DOHH2 (cell line): ENCODE measurements at regions not wholly inside any gene's neighbourhood (a gene's known extent, or its start where the extent isn't known, plus 50 kb on each side); places are given as distances from the start of the nearest gene placed in this dataset.

Experiments
- H3F3A ChIP-seq: fragments of 200-600 bp; sonication (generic), shearing (Covaris generic); 2 replicates; pipeline ENCODE4 v1.6.0; 2016; ENCODE audit warnings: antibody characterized with exemption, mild to moderate bottlenecking; ENCODE audit not compliant: control insufficient read depth, insufficient read depth
- H3K27ac ChIP-seq: fragments of 200-600 bp; sonication (generic); 2 replicates; pipeline ENCODE4 v1.5.1; 2014; ENCODE audit warnings: low read depth, mild to moderate bottlenecking, low read length, moderate library complexity
- H3K27me3 ChIP-seq: fragments of 200-600 bp; sonication (generic); 2 replicates; pipeline ENCODE4 v1.6.1; 2014; ENCODE audit warnings: mild to moderate bottlenecking, low read length, mixed read lengths; ENCODE audit not compliant: control insufficient read depth
- H3K36me3 ChIP-seq: fragments of 200-600 bp; sonication (generic); 2 replicates; pipeline ENCODE4 v1.6.1; 2014; ENCODE audit warnings: mild to moderate bottlenecking, low read length, moderate library complexity, mixed read lengths; ENCODE audit not compliant: control insufficient read depth
- H3K4me1 ChIP-seq: fragments of 200-600 bp; sonication (generic); 2 replicates; pipeline ENCODE4 v1.6.1; 2014; ENCODE audit warnings: mild to moderate bottlenecking, low read length, mixed read lengths; ENCODE audit not compliant: control insufficient read depth
- H3K4me2 ChIP-seq: fragments of 200-600 bp; sonication (generic); 2 replicates; pipeline ENCODE4 v1.6.0; 2014; ENCODE audit warnings: mild to moderate bottlenecking, low read length, moderate library complexity
- H3K4me3 ChIP-seq: fragments of 200-600 bp; sonication (generic); 2 replicates; pipeline ENCODE4 v1.5.1; 2014; ENCODE audit warnings: mild to moderate bottlenecking, low read length, mixed read lengths
- H3K79me2 ChIP-seq: fragments of 200-600 bp; sonication (generic); 2 replicates; pipeline ENCODE4 v1.6.1; 2014; ENCODE audit warnings: mild to moderate bottlenecking, low read length, mixed read lengths; ENCODE audit not compliant: control insufficient read depth
- H3K9me2 ChIP-seq: fragments of 200-600 bp; sonication (generic); replicated peaks from 2 replicates; pipeline ENCODE4 v1.6.1; 2014; ENCODE audit warnings: mild to moderate bottlenecking, low read length, mixed read lengths; ENCODE audit not compliant: control insufficient read depth
- H3K9me3 ChIP-seq: fragments of 200-600 bp; sonication (generic); 2 replicates; pipeline ENCODE4 v1.6.1; 2014; ENCODE audit warnings: antibody characterized with exemption, low read length, mixed read lengths; ENCODE audit not compliant: control insufficient read depth, insufficient read depth
- H4K20me1 ChIP-seq: fragments of 200-600 bp; sonication (generic); 2 replicates; pipeline ENCODE4 v1.6.0; 2014; ENCODE audit warnings: low read depth, mild to moderate bottlenecking, antibody characterized with exemption, low read length, moderate library complexity; ENCODE audit not compliant: control insufficient read depth, insufficient read depth
- CTCF ChIP-seq: fragments of 200-600 bp; sonication (generic); IDR thresholded peaks from one replicate; pipeline ENCODE4 v1.5.1; 2014; ENCODE audit warnings: antibody characterized with exemption, mild to moderate bottlenecking, low read depth, low read length; ENCODE audit not compliant: poor library complexity, severe bottlenecking
- EZH2phosphoT487 ChIP-seq: fragments of 200-600 bp; sonication (generic); IDR thresholded peaks from 2 replicates; pipeline ENCODE4 v1.6.1; 2017; ENCODE audit warnings: borderline replicate concordance, mild to moderate bottlenecking, antibody characterized with exemption, low read length, moderate library complexity, mixed read lengths

DNA sequence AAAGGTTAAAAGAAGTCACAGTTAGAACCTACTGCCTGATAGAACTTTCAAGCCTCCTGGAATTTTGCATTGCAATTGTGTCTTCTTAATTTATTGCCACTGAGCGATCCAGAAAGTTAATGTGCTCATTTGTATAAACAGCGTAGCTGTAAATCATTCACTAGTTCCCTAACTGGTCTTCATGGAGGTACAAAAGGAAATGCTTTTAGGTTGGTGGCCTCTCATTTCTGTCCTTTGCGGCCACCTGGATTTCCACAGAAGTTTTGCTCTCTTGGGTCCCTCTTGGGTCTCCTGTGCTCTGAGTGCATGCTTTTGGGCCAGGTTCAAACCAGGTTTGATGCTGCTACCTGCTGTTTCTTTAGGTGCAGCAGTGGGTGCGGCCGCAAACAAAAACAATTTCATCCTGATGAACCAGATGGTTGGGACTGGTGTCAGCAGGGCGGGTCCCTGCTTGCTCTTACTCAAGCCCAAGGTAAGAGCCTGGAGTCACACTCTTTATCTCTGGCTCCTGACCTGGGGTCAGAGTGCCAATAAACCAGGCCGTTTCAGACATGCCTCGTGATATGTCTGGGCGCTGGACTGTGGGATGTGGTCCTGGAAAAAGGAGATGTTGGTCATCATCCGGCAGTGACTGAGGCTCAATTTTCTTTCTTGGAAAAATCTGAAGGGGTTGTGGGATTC, 270.1 kb downstream of the PTTG2 start:
- Histone ChIP-seq H3K9me3 (no peaks in the 10 kb centered on the region), H4K20me1 (no peaks in the 10 kb centered on the region), H3F3A (no peaks in the 10 kb centered on the region), H3K36me3 (no peaks in the 10 kb centered on the region), H3K4me3 (no peak overlapping the region), H3K4me2 (no peak overlapping the region), H3K4me1 (no peaks in the 10 kb centered on the region), H3K9me2 (no peaks in the 10 kb centered on the region), H3K27ac (no peak overlapping the region), H3K27me3 (peaks cover 5% of the 10 kb centered on the region), H3K79me2 (no peaks in the 10 kb centered on the region)
- TF ChIP-seq CTCF, result no peak
- TF ChIP-seq EZH2phosphoT487, result no peak

DNA sequence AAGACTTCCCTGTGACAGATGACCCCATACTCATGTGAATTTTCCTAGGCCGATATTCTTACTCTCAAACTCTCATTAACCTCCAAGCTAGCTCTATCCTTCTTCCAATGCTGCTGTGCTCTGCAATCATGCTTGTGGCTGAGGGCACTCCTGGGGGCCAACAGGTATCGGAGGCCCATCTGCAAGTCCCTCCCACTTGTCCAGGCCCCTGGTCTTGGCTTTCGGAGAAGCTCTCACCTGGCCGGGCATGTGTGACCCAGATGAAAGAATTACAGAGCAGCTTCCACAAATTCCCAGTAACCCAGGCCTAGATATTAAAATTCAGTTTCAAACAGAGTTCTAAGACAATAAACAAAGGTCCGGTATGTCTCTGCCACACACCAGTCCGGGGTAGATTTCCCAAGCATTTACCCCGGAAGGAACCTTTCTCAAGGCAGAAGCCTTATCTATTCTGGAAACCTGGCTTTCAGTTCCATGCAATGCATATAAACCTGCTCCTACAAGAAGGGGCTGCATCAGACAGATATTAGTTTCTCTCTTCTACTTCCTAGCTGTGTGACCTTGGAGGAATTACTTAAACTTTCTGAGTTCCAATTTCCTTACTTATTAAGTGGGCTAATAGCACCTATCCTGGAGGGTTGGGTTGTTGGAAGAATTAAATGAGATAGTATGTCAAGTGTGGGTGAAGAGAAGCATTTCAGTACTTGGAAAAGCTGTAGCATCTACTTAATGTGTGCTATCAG, 270.8 kb downstream of the PTTG2 start:
- Histone ChIP-seq H3K4me2 (no peak overlapping the region), H3K9me3 (no peaks in the 10 kb centered on the region), H3K27me3 (peaks cover 5% of the 10 kb centered on the region), H3K36me3 (no peaks in the 10 kb centered on the region), H3K27ac (no peak overlapping the region), H3F3A (no peaks in the 10 kb centered on the region), H3K79me2 (no peaks in the 10 kb centered on the region), H3K9me2 (no peaks in the 10 kb centered on the region), H3K4me3 (no peak overlapping the region), H4K20me1 (no peaks in the 10 kb centered on the region), H3K4me1 (no peaks in the 10 kb centered on the region)
- TF ChIP-seq CTCF, result no peak
- TF ChIP-seq EZH2phosphoT487, result no peak

DNA sequence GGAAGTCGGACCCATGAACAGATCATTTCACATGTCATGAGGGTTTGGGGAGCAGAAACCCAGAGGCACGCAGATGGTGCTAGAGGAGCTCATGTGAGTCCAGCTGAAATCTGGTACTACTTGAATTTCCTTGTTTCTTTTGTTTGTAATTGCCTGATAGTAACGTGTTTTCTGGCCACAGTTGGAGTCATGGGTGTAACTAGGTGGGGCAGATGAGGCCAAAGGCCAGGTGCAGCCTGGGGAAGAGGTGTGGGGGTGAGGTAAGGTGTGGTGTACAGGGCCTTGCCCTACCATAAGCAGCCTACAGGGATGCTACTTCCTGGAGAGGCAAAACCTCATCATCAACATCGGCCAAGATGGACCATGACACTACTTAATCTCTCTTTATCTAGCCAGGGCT, 271.4 kb downstream of the PTTG2 start:
- Histone ChIP-seq H3K4me3 (no peak overlapping the region), H3K9me3 (no peaks in the 10 kb centered on the region), H3K27ac (no peak overlapping the region), H3K27me3 (peaks cover 5% of the 10 kb centered on the region), H3K4me1 (no peaks in the 10 kb centered on the region), H3K79me2 (no peaks in the 10 kb centered on the region), H3K36me3 (no peaks in the 10 kb centered on the region), H3K9me2 (no peaks in the 10 kb centered on the region), H3K4me2 (no peak overlapping the region), H4K20me1 (no peaks in the 10 kb centered on the region), H3F3A (no peaks in the 10 kb centered on the region)
- TF ChIP-seq EZH2phosphoT487 (no peak), CTCF (no peak)
